ENCODE measurements at regions not wholly inside any gene's neighbourhood (a gene's known extent, or its start where the extent isn't known, plus 50 kb on each side); places are given as distances from the start of the nearest gene placed in this dataset.

DNA sequence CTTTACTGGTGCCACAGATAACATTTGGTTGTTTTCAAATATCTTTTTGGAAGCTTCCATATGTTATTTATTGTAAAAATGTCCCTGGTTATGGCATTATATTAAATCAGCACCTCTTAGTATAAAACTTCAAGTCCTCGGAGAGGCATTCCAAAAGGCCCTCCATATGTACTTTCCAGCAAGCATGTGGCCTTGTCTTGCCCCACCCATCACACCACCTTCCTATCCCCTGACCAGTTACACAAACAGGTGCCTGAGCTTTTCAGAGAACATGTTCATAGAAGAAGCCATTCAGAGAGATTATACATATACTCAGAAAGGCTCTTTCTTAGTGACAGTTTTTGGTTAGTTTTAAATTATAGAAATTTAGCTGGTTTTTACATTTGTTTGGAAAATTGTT, 92.4 kb upstream of the PRKG1 start:
- no peak for TF ChIP-seq POLR2AphosphoS2 (IDR thresholded peaks at IDR 0.05; ENCODE audit: low read length)
- TF ChIP-seq CREB1 (IDR thresholded peaks at IDR 0.05): no peak
- TF ChIP-seq CREB1 (CRISPR knock-in tag; IDR thresholded peaks at IDR 0.05): no peak
- no peak for TF ChIP-seq CTCF (IDR thresholded peaks at IDR 0.05 in 2 of 3, conservative IDR thresholded peaks at IDR 0.05 in 1 of 3; ENCODE audit: insufficient read depth in 2 of 3, low read depth in 1 of 3, low read length in 3 of 3)
- no peak for TF ChIP-seq NFYB (IDR thresholded peaks at IDR 0.05; ENCODE audit: extremely low read depth, insufficient read length)
- TF ChIP-seq ZNF274 (IDR thresholded peaks at IDR 0.05; ENCODE audit: borderline replicate concordance, low read depth, low read length): no peak
- no peak for TF ChIP-seq EP300 (IDR thresholded peaks at IDR 0.05; ENCODE audit: low read length)
